ENCODE measurements at regions not wholly inside any gene's neighbourhood (a gene's known extent, or its start where the extent isn't known, plus 50 kb on each side); places are given as distances from the start of the nearest gene placed in this dataset.

GRCh38 chr18:38930881-38931753 is 1365.5 kb upstream of the CELF4 start:
- no peak for DNase-seq (ENCODE audit: low spot score)

- DNase-seq (ENCODE audit: low spot score), result no peak
Measured at GRCh38 chr18:38923540-38923939, 1357.9 kb upstream of the CELF4 start.

- peak; percentile 7 for DNase-seq (ENCODE audit: low spot score)
Measured at GRCh38 chr18:38923126-38923525, 1357.5 kb upstream of the CELF4 start.

- DNase-seq (ENCODE audit: low spot score), result no peak
Measured at GRCh38 chr18:38909972-38910371, 1344.4 kb upstream of the CELF4 start.

- DNase-seq (ENCODE audit: low spot score), result peak; percentile 35
Measured at GRCh38 chr18:38902796-38903195, 1337.2 kb upstream of the CELF4 start.

- no peak for DNase-seq (ENCODE audit: low spot score)
Measured at GRCh38 chr18:38900445-38900844, 1334.8 kb upstream of the CELF4 start.

- no peak for DNase-seq (ENCODE audit: low spot score)
Measured at GRCh38 chr18:38900031-38900430, 1334.4 kb upstream of the CELF4 start.

GRCh38 chr18:38899252-38899651 is 1333.7 kb upstream of the CELF4 start:
- DNase-seq (ENCODE audit: low spot score), result no peak

GRCh38 chr18:38898167-38898566 is 1332.6 kb upstream of the CELF4 start:
- DNase-seq (ENCODE audit: low spot score), result no peak

- DNase-seq (ENCODE audit: low spot score), result no peak
Measured at GRCh38 chr18:38895560-38895959, 1330.0 kb upstream of the CELF4 start.

GRCh38 chr18:38887671-38888020 is 1322.0 kb upstream of the CELF4 start:
- no peak for DNase-seq (ENCODE audit: low spot score)

GRCh38 chr18:38886861-38887670 is 1321.5 kb upstream of the CELF4 start:
- no peak for DNase-seq (ENCODE audit: low spot score)

GRCh38 chr18:38886235-38886634 is 1320.6 kb upstream of the CELF4 start:
- DNase-seq (ENCODE audit: low spot score), result no peak

- no peak for DNase-seq (ENCODE audit: low spot score)
Measured at GRCh38 chr18:38884050-38884449, 1318.5 kb upstream of the CELF4 start.

GRCh38 chr18:38883111-38883510 is 1317.5 kb upstream of the CELF4 start:
- no peak for DNase-seq (ENCODE audit: low spot score)

GRCh38 chr18:38879871-38880270 is 1314.3 kb upstream of the CELF4 start:
- no peak for DNase-seq (ENCODE audit: low spot score)

- no peak for DNase-seq (ENCODE audit: low spot score)
Measured at GRCh38 chr18:38872342-38872741, 1306.7 kb upstream of the CELF4 start.

GRCh38 chr18:38868757-38869156 is 1303.2 kb upstream of the CELF4 start:
- DNase-seq (ENCODE audit: low spot score), result no peak

GRCh38 chr18:38867680-38868079 is 1302.1 kb upstream of the CELF4 start:
- no peak for DNase-seq (ENCODE audit: low spot score)

- DNase-seq (ENCODE audit: low spot score), result no peak
Measured at GRCh38 chr18:38851526-38851925, 1285.9 kb upstream of the CELF4 start.

GRCh38 chr18:38847326-38847725 is 1281.7 kb upstream of the CELF4 start:
- no peak for DNase-seq (ENCODE audit: low spot score)

GRCh38 chr18:38843291-38843690 is 1277.7 kb upstream of the CELF4 start:
- DNase-seq (ENCODE audit: low spot score), result no peak

- no peak for DNase-seq (ENCODE audit: low spot score)
Measured at GRCh38 chr18:38826247-38826646, 1260.6 kb upstream of the CELF4 start.

Measured in Ammon's horn (tissue), 1 donor.